HG02623 (cell line): ENCODE measurements at regions not wholly inside any gene's neighbourhood (a gene's known extent, or its start where the extent isn't known, plus 50 kb on each side); places are given as distances from the start of the nearest gene placed in this dataset.

Source experiments
- ATAC-seq: cut with Tn5 transposase; IDR thresholded peaks from one replicate; pipeline ENCODE4 v1.9.1; 2021; ENCODE audit warnings: moderate library complexity; ENCODE audit not compliant: unreplicated experiment

DNA sequence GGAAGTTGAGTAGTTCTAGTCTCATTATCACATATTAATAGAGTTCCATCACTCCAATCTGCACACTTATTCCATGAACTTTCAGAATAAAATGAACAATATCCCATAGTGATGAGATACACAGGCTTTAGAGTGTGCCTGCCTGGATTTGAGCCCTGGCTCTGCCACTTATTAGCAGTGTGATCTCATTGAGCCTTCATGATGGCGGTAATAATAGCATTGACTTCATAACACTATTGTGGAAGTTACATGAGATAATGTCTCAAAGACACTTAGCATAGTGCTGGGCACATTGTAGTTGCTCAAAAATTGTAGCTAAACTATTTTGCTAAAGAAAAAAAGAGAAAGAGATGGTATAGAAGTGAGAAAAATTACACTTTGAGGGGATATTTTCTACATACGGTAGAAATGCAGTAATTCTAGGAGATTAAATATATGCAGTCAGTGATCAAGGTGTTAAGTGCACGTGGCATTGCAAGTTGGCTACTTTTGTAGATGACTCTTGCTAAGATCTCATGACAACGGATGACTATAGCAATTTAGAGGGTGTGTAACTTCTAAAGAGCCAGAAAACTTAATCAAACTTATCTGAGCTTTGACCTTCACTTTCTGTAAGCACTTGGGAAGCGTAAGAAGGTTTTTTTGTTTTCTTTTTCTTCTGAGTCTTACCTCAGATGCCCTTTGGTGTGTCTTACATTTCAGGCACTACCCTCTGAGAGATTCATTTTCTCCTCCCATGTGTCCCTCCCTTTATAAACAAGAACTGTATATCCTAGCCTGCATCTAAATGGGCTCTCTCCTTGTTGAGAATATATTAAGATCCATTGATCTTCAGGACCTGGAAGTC, 380.6 kb upstream of the NR3C2 start:
- ATAC-seq, result no peak

DNA sequence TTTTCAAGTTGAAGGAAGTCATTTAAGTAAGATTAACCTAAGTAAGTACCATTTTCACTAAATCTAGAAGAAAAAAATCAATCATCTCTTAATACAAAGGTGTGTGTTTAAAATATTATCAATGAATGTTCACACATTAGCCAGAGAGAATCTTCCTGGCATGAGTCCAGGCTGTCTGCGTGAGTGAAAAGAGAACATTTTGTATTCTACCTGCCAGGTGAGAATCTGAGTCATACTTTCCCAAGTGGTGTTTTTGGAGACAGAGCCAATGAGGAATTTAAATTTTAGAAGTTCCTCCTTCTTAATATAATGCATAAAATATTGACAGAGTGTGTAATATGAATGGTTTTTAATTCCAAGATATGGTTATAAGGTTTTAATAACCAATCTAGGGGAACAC, 371.8 kb upstream of the NR3C2 start:
- no peak for ATAC-seq

DNA sequence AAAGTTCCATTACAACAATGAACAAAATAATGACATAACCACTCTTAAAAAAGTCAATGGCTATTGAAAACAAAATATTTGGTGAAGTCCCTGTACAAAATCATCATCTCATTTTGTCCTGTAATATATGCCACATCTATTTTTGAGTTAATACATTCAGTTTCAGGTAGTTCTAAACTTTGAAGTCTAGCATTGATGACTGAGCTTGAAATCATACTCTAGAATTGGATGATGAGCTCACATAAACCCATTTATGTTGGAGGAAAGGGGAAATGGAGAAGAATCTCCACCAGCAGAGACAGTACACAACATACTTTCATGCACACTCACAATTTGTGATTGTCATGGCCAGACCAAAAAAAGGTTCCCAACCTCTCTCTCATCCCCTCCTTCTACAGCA, 371.1 kb upstream of the NR3C2 start:
- ATAC-seq, result no peak

DNA sequence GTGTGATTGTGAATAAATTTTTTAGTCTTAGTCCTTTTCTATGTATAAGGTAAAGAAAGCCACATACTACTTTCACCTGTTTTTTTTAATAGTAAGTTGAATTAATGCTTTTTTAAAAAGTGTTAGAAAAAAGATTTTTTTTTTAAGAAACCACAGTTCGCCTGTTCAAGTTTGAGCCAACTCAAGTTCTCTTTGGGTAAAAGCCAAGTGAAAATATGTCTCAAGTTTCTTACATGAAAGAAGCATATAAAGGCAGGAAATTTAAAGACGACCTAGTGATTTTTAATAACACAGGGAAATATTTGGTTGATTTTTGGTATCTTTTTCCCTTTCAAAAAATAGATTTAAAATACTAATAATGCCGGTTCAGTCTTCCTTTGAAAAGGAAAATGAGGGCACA, 369.9 kb upstream of the NR3C2 start:
- ATAC-seq, result no peak

DNA sequence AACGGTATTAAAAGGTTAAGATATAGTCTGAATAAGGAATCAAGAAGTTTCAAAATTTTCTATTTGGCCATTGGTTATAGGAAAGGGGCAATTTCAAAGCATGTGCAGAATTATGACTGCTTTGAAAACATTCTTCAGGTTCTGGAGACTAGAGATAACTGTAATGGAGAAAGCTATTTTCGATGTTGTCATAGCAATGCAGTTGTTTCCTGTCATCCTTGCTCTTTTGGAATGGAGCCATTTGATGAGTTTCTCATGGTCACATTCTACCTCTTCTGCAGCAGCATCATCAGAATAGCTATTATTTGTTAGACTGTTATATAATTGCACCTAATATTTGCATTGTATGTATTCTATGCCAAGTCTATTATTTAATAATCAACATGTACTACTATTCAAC, 368.2 kb upstream of the NR3C2 start:
- no peak for ATAC-seq

DNA sequence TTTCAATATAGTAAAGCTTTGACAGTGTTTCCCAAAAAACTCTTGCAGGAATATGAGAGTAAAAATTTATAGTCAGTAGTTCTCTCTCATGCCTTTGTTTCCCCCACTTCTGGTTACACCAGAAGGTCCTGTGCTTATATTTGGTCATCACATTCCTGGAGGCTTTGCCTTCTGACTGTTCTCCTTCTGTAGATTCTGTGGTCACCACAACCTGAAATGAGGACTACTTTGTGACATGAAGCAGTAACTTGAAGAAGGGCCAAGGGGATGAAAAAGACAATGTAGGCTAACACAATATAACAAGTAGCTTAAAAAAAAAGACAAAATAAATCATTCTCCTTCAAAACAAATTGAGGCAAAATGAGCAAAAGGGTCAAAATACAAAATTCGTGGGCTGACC, 366.2 kb upstream of the NR3C2 start:
- ATAC-seq, result no peak

DNA sequence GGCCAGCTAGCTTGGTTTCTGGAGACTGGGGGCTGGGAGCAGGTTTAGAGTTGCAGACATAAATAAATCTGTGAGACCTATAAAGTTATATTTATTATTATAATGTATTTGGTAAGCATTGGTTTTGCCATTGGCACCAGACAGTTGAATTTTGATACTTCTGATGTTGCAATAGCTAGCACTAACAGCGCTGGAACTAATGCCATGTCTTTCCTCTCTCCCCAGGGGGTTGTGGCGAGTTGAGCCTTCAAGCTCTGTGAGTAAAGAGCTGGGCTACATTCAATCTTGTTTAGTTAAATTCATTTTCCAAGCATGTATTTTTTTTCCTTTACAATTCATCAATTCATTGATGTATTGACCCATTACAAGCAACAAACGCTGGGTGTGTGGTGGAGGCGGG, 358.7 kb upstream of the NR3C2 start:
- ATAC-seq, result no peak

DNA sequence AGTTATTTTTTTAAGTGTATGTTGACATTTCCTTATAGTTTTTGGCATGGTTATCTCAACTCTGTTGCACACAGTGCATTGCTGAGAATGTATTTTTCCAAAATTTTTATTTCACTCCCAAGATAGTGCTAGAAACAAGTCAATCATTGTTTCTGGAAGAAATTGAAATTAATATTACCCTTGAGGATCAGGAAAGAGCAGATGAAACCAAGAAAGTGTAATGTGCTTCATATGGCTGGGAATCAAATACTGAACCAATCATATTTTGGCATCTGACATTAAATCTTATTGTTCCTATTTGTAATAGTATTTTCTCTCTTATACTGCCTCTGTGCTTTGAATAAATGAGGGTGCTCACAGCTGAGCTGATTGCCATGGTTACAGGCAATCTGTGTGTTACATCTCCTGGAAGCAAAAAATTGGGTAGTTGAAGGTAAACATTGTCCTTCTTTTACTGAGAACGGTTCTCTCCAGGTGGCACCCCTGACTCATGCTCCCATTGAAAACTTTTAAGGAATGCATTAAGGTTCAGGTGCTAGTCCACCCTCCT, 358.2 kb upstream of the NR3C2 start:
- ATAC-seq, result no peak

DNA sequence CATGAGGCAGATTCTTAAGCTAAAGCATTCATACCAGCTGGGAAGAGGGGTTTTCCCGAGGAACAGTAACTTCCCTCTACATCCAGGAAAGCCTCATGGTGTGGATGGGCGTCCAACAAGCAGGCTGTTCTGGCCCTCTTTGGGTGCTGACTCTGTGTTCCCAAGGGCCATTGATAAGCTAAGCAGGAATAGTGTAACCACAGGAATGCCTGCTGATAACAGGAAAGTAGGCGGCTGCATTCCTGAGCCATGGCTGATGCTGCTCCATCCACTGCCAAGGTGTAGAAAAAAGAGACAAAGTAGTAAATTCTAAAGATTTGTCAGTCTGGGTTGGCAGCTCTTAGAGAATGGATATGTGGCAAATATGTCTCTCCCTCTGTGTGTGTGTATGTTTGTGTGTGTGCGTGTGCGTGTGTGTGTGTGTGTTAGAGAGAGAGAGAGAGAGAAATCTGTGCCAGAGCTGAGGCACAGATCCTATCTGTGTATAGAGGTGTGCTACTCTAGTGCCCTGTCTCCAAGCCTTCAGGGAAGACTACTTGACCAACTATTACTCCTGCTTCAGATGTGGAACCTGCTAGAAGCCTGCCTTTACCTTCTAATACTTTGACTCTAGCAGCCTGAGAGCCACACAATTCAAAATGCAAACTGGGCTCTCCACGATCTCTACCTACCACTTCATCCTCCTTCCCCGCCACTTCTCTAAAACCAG, 353.1 kb upstream of the NR3C2 start:
- ATAC-seq, result no peak

DNA sequence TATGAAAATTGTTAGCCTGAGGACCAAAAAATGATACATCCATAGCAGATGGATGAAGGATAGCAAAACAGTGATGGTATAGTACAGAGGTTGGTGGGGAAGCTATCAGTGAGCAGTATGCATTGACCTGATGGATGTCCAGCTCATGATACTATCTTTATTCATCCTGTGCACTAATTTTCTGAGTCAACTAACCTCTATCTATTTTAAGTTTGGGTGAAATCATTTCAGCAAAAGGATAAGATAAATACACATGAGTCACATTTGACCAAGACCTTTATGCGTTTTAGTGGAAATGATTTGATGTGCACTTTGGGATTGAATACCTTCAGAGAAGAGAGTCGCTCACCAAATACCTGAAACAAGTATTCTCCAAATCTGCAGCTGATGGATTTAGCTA, 351.0 kb upstream of the NR3C2 start:
- ATAC-seq, result no peak

DNA sequence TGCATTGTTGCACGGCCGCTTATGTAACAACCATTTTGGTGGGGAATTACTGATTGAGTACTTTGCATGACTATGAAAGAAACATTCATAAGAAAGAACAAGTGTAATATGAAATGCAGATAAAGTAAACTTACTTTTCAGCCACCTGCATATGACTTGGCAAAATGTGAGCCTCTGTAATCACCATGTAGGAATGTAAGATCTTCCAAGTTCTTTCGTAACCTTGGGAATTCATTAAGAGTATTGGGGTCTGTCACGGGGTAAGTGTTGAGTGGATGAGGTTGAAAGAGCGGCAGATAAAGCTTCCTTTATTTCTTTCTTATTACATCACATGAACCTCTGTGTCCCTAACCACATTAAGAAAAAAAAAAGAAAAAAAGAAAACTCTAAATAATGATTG, 348.5 kb upstream of the NR3C2 start:
- no peak for ATAC-seq

DNA sequence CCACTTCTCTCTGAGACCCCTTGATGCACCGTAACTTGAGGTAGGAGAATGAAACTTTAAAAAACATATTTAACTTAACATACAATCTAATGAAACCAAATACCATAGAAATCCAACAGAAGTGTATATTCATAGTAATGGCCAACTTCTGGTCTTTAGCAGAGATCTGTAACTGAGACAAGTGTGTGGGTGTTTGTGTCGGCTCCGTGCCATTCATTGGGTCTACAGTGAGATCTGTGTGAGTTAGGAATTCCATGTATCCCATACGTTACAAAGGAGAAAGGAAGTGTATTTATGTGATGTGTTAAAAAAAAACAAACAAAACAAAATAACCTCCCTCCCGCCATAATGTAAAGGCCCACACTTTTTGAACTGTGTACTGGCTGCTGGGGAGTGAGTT, 348.0 kb upstream of the NR3C2 start:
- no peak for ATAC-seq

DNA sequence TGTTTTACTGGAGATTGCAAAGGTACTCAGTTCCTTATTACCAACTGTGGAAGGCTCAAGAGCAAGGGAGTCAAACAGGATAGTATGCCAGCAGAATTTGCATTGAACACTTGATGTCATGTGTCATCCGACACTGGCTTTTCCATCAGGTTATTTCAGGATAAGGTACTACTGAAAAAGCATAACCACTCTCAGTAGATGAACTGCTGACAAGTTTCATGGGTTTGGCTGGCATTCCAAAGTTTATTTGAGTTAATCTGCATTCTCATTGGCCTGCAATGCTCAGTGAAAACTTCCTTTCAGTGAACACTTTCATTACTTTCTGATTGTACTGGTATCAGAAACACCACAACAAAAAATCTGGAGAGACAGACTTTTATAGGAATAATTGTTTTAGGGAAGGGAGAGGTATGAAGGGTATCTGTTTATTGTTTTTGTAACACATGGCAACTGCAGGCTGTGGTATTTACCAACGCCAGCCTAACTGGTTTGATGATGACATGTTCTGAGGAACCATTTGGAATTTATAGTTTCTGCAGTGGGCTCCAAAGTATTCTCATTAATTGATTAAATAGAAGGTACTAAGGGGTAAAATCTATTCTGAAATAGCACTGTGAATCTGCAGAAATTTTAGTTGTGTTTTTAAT, 345.7 kb upstream of the NR3C2 start:
- ATAC-seq, result no peak

DNA sequence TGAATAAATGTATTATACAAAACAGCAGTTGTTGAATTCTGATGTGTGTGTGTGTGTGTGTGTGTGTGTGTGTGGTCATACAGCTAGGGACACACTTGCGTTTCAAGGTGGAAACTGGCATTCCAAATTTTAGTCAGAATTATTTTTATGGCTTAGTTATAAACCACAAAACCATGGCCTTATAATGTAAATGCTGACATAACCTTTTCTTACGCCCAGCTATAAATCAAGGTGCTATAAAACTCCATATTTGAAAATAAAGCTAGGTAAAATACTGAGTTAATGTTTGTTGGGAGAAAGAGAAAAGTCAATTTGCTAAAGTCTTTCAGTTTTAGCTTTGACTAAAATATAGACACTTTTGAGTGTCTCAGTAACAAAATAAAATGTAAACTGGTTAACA, 345.1 kb upstream of the NR3C2 start:
- ATAC-seq, result no peak

DNA sequence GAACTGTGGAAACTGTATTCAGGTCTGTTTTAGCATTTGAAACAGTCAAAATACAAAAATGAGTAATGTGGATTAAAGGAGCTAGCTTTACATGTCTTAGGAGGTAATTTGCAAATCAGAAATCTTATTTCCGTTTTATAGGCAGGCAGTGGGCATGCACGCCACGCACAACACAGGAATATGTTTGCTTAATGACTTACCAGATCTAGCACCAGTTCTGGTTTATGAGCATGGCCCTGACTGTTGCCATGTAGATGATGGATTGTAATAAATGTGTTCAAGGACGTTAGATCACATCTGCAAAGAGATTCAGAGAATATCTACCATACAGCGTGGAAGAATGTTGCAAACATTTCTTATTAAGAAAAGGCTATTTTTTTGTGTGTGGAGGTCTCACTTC, 344.5 kb upstream of the NR3C2 start:
- no peak for ATAC-seq

DNA sequence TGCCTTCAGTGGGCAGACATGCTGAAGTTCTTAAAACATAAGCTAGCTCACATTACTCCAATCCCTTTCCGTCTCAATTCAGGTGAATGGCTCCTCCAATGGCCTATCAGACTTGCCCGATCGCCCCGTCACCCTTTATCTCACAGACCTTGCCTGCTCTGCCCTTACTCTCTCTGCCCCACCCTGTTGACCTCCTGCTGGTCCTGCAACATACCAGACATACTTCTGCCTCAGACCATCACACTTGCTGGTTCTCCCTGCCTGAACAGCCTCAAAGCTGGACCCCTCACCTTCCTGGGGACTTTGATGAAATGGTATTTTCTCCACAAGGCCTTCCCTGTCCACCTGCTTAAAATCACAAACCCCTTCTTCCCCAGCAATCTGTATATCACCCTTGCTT, 340.1 kb upstream of the NR3C2 start:
- no peak for ATAC-seq

DNA sequence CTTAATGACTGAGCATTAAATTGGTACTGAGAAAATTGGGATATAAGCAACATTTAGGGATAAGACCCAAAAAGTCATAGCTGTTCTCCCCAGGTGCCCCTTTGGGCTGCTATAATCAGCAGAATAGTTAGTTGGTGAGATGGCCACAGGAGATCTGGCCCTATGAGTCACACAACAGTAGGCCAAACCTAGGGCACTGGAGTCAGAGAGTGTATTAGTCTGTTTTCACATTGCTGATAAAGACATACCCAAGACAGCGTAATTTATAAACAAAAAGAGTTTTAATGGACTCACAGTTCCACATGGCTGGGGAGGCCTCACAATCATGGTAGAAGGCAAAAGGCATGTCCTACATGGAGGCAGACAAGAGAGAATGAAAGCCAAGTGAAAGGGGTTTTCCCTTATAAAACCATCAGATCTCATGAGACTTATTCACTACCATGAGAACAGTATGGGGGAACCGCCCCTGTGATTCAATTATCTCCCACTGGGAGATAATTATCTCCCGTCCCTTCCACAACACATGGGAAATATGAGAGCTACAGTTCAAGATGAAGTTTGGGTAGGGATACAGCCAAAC, 338.3 kb upstream of the NR3C2 start:
- ATAC-seq, result no peak

DNA sequence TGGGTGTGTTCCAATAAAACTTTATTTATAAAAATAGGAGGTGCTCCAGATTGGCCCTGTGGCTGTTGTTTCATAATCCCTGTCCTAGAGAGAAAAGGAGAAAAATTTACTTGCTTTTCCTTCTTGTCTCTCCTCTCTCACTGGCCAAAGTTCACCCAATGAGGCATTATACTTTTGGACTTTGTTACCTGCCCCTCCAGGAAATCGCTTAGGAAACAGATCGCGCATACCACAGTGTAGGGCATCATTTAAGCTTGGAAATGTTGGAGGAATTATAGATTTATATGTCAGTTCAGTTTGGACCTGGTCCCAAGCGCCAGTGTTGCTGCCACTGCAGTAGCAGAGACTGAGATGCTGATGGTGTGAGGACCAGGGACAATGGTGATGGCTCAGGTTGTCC, 337.6 kb upstream of the NR3C2 start:
- no peak for ATAC-seq

DNA sequence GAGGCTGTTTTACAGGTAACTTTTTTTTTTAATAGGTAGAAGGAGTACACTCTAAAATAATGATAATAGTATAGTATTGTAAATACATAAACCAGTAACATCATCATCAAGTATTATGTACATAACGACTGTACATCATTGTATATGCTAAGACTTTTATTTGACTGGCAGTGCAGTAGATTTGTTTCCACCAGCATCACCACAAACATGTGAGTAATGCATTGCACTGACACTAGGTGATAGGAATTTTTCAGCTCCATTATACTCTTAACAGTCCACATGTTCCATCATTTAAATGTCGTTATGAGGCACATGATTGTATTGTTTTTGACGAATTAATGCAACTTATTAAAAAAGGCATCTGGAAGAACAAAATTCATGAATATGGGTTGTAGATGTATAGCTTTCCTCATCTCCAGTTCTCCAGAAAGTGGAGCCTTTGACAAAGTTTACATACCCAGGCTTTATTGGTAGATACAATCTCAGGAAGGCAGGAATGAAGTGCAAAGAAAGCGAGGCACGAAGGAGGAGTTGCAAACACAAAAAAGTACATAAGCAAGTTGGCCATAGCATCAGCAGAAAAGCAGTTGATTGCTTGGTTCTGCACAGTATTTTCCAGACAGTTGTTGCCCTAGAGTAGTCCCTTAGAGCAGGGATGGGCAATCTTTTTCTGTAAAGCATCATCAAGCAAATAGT, 336.9 kb upstream of the NR3C2 start:
- no peak for ATAC-seq

DNA sequence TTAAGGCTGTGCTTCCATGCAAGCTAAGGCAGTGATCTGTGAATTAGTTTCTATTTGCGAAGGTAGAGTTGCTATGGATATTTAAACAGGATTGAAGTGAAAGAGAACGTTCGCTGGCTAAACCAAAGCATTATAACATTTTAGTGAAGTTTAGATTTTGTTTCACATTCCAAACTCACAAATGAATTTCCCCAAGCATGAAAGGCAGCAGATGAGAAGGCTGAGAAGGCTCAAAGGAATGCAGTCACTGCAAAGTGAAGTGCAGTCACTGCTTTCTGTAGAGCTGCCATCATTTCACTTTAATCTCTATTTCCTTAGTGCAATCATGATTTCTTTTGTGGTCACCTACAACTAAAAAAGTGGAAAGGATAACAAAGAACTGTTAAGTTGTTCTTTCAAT, 334.7 kb upstream of the NR3C2 start:
- ATAC-seq, result no peak

DNA sequence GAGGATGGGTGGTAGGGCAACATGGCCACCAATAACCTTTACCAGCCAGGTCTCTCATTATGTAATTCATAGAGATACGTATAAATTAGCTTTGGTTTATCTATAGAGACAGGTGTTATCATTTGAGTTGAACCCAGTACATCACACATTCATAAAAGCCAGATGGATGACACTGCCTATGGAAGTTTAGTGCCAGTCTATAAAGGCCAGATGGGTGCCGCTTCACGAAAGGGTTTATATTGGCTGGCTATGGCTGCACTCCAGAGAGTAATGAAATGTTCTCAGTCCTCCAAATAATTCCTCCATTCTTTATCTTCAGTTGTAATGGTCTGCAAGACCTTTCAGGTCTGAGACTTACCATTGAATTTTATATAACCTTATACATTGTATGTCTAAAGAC, 331.9 kb upstream of the NR3C2 start:
- ATAC-seq, result no peak
